GM18498 (cell line): ENCODE measurements at regions not wholly inside any gene's neighbourhood (a gene's known extent, or its start where the extent isn't known, plus 50 kb on each side); places are given as distances from the start of the nearest gene placed in this dataset.
"Not testable (repeated sequence)": the region's sequence is repeated elsewhere in the genome, so short reads cannot be mapped to it uniquely, and the experiment has no call there.

Source experiments
- ATAC-seq: cut with Tn5 transposase; IDR thresholded peaks from one replicate; pipeline ENCODE4 v1.9.1; 2021; ENCODE audit warnings: mild to moderate bottlenecking, moderate library complexity; ENCODE audit not compliant: unreplicated experiment

DNA sequence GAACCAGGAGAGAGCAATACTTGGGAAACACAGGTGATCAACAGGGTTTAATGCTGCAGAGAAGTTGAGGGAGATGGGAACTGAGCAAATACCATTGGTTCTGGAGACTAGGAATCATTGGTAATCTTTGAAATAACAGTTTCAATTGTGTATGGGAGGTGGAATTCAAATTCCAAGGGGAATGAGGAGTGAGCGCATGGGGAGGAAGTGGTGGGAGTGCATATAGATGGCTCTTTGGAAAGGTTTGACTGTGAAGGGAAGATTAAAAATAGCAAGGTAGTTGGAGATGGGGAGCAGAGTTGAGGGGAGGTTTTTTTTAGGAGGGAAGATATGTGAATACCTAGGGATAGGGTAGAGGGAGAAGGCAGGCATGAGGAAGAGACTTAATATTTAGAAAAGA, 51.1 kb upstream of the ROPN1 start:
- ATAC-seq: no peak

DNA sequence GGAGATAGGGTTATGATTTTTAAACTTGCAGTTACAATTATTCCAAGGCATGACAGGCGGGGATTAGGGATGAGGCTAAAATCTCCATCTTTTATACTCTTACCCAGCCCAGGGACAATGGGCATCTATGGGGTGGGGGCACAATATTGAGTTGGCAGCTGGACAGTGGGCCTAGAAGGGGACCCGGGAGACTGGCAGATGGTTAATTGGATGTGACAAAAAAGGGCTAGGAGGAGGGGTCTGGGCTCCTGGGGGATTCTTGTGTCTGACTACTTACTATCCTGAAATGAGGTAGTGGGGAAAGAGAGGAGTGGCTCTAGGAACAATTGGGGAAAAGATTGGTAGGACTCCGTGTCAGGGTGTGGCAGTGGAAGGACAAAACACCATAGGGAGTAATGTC, 53.0 kb upstream of the ROPN1 start:
- no peak for ATAC-seq

GRCh38 chr3:124048967-124049798, 57.3 kb upstream of the ROPN1 start:
- no peak for ATAC-seq

DNA sequence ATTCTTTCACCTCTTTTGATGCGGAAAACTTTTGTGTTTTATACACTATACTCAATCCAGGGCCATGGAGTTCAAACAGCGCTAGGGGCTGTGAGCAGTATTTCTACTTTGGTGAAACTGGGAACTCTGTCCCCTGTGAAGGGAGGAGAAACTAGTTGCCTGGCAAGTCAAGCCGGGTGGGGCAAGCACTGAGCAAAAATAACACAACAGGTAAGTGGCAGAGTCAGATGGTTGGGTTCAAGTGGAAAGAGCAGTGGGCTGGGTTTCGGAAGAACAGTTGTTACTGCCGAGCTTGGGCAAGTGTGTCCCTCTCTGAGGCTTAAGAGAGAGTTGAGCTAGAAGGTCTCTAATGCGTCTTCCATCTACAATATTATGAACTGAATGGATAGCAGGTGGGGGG, 59.7 kb upstream of the ROPN1 start:
- ATAC-seq: no peak

DNA sequence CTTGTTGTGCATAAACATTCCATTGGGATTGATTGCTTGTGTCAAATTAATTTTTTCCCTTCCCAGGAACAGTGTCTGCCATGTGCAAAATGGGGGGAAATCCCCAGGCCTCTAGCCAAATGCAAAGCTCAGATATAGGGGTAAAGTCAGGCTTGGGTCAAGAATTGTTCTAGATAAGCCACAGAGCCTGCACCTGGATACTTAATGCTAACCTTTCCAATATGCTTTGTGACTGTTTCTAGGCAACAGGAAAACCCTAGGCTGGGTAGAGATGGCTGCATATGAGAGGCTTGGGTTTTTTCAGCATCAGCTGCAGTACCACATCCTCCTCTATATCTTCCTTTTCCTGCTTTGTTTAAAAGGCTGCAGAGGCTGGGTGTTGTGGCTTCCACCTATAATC, 61.9 kb upstream of the ROPN1 start:
- no peak for ATAC-seq

- ATAC-seq: no peak
These were observed 64.9 kb upstream of the ROPN1 start for GRCh38 chr3:124056846-124057245.

GRCh38 chr3:124057420-124057819, 65.5 kb upstream of the ROPN1 start:
- no peak for ATAC-seq

DNA sequence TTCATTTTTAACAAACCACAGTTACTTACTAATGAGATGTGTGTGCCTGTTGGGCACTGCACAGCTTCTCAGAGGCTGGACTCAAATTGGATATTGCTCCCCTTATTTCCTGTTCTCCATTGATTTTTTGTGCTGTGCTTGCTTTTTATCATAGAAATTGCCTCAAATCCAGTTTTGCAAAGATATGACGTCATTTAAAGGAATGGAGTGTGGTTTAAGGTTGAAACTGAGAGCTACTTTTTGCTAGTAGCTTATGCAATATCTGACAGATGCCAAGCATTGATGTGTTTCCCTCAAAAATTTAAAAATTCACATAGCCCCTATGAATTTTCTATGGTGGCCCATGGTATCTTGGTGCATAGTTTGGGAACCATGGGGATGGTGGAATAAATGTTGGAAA, 67.7 kb upstream of the ROPN1 start:
- ATAC-seq: no peak

- no peak for ATAC-seq
These were observed 71.4 kb upstream of the ROPN1 start for GRCh38 chr3:124063197-124063909.

DNA sequence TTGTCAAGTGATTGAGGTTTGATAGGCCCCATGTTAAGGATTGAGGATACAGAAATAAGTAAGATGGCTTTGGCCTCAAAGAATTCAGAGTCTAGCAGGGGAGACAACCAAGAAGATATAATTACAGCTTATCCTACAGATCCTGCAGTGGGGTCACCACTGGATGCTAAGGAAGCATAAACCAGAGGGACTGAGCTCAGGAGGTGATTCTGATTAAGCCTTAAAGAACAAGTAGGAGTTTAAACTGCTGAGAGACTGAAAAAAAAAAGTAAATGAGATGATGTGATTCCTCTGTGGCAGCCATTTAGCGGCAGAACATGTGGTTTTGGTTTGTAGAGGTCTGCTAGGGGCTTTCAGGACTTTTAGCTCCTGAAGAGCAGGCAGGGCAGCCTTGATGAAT, 72.1 kb upstream of the ROPN1 start:
- no peak for ATAC-seq

- ATAC-seq: not testable (repeated sequence)
These were observed 74.6 kb upstream of the ROPN1 start for GRCh38 chr3:124066543-124066942.

- not testable (repeated sequence) for ATAC-seq
These were observed 77.8 kb upstream of the ROPN1 start for GRCh38 chr3:124069706-124070105.

DNA sequence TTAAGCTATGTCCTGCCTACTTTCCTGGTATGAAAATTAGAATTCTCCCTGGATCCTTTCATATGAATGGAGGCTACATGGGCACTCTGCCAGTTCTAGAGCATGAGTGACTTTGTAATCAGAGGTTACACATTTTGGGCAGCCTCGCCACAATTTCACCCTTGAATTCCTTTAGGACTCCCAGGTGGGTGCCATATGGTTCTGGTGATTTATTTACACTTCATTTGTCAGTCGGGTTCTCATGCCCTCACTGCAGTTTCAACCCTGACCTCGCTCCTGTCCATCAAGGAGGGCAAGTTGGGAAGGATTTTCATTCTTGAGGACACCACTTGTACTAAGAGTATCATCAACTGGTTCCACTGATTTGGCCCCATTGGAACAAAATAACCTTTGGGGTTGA, 83.2 kb upstream of the ROPN1 start:
- not testable (repeated sequence) for ATAC-seq

DNA sequence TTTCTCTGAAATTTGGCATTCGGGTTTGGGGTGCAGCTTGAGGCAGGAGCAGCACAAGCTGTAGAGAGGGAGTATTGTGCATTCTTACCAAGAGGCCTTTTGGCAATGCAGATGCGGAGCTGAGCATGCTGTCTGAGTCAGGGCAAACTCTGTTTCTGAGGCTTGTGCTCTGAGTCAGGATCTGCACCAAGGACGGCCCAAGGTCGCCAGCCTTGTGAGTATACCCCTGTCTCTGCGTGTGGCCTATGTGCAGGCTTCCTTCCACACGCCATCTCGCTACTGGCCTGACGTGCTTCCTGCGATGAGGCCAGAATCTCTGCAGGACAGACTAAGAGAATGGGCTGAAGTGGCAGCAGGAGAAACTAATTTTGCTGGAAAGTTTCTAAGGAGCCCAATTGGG, 83.8 kb upstream of the ROPN1 start:
- ATAC-seq: no peak

DNA sequence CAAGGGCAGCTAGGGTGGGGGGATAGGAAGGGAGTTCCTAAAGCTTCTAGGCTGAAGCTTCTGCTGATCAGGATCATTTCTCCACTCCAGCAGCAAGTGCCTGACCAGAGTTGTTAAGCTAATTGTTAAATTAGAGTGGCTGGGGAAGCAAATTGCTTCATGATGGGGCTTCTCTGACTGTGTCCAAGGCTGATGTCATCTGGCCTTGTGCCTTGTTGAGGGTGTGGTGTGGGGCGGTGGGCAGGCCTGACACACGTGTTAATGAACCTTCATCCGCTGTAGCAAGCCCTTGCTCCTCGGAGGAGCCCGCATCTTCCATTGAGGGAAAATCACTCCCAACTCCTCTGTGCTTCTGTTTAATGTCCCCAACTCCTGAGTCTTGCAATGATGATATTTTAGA, 84.3 kb upstream of the ROPN1 start:
- ATAC-seq: no peak

- ATAC-seq: no peak
These were observed 87.3 kb upstream of the ROPN1 start for GRCh38 chr3:124078953-124079911.

GRCh38 chr3:124079912-124080276, 88.0 kb upstream of the ROPN1 start:
- ATAC-seq: no peak

DNA sequence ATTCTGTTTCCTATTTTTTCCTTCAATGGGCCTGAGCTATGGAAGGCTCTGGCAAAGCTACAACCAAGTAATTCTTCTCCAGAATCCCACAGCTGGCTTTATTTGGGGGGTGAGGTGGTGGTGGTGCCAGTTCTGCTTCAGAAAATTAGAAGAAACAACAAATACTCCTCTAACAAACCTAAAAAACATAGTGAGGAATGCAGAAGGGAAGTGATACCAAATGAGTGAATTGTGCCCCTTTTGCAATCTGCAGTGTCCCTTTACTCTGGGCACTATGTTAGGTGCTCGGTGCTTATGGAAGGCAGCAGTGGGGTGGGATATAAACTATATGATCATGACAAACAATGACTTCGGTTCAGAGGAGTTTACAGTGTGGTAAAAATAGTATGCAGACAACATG, 90.4 kb upstream of the ROPN1 start:
- ATAC-seq: no peak

GRCh38 chr3:124084022-124084881, 92.3 kb upstream of the ROPN1 start:
- no peak for ATAC-seq

- ATAC-seq: no peak
These were observed 96.9 kb upstream of the ROPN1 start for GRCh38 chr3:124088801-124089200.
